Activated CD8-positive, alpha-beta T cell treated with anti-CD3 and anti-CD28 coated beads for 36 hours (primary cell): ENCODE measurements at regions not wholly inside any gene's neighbourhood (a gene's known extent, or its start where the extent isn't known, plus 50 kb on each side); places are given as distances from the start of the nearest gene placed in this dataset.

Experiments
- ATAC-seq: fragments of 200-7000 bp; cut with Tn5 transposase; one replicate; pipeline ENCODE4 v1.10.0; 2021; ENCODE audit warnings: mild to moderate bottlenecking, moderate library complexity
- CTCF ChIA-PET: fragments of 350-600 bp; sonication (Branson Sonifier 250); formaldehyde crosslinking; loops from one replicate; lab custom pipeline; 2021; ENCODE audit warnings: antibody characterized with exemption; lab: Charles Lee
- POLR2A ChIA-PET: fragments of 350-600 bp; sonication (Branson Sonifier 250); formaldehyde crosslinking; loops from one replicate; lab custom pipeline; 2021; ENCODE audit warnings: antibody characterized with exemption; lab: Charles Lee
- DNase-seq: peaks from one replicate; pipeline ENCODE4 v3.0.0-alpha.2; 2020
- H3K27ac Mint-ChIP-seq: one replicate; pipeline ENCODE4 v1.8.0; 2021; ENCODE audit warnings: mild to moderate bottlenecking, mixed read lengths
- H3K27me3 Mint-ChIP-seq: one replicate; pipeline ENCODE4 v1.8.0; 2021; ENCODE audit warnings: mixed read lengths
- H3K36me3 Mint-ChIP-seq: one replicate; pipeline ENCODE4 v1.8.0; 2021; ENCODE audit warnings: low read depth, mixed read lengths
- H3K4me1 Mint-ChIP-seq: one replicate; pipeline ENCODE4 v1.8.0; 2021; ENCODE audit warnings: low read depth, mixed read lengths
- H3K4me3 Mint-ChIP-seq: one replicate; pipeline ENCODE4 v1.8.0; 2021; ENCODE audit warnings: mild to moderate bottlenecking, moderate library complexity, mixed read lengths
- H3K9me3 Mint-ChIP-seq: one replicate; pipeline ENCODE4 v1.8.0; 2021; ENCODE audit warnings: mixed read lengths
- intact Hi-C: fragments of 100-400 bp; cut with micrococcal nuclease; formaldehyde crosslinking; loops from one replicate; pipeline ENCODE4 v1.10.0; 2022
- TF ChIP-seq, protein P1 (sequence below): fragments of 200-600 bp; IDR thresholded peaks from one replicate; pipeline ENCODE4 v1.8.0; 2022; ENCODE audit warnings: antibody characterized with exemption, mild to moderate bottlenecking

DNA sequence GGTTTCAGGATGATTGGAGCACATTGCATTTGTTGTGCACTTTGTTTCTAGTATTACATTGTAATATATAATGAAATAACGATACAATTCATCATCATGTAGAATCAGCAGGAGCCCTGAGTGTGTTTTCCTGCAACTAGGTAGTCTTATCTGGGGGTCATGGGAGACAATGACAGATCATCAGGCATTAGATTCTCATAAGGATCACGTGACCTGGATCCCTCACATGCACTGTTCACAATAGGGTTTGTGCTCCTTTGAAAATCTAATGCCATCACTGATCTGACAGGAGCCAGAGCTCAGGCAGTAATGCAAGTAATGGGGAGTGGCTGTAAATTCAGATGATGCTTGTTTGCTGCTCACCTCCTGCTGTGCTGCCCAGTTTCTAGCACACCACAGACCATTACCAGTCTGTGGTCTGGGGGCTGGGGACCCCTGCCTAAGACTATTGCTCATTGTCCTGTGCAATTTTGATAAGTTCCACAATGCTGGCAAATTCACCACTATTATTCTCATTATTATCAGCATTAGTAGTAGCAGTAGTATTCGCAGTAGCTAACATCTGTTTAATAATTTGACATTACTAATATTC is 428.7 kb upstream of the TNP1 start:
- POLR2A ChIA-PET: no interaction called here
- CTCF ChIA-PET: no interaction called here
- TF ChIP-seq, protein P1, sequence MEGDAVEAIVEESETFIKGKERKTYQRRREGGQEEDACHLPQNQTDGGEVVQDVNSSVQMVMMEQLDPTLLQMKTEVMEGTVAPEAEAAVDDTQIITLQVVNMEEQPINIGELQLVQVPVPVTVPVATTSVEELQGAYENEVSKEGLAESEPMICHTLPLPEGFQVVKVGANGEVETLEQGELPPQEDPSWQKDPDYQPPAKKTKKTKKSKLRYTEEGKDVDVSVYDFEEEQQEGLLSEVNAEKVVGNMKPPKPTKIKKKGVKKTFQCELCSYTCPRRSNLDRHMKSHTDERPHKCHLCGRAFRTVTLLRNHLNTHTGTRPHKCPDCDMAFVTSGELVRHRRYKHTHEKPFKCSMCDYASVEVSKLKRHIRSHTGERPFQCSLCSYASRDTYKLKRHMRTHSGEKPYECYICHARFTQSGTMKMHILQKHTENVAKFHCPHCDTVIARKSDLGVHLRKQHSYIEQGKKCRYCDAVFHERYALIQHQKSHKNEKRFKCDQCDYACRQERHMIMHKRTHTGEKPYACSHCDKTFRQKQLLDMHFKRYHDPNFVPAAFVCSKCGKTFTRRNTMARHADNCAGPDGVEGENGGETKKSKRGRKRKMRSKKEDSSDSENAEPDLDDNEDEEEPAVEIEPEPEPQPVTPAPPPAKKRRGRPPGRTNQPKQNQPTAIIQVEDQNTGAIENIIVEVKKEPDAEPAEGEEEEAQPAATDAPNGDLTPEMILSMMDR: no peak
- no peak for DNase-seq
- Mint-ChIP-seq H3K4me3 (no peak overlapping the region), H3K4me1 (no peaks in the 10 kb centered on the region), H3K27ac (no peak overlapping the region), H3K27me3 (no peaks in the 10 kb centered on the region), H3K36me3 (peaks cover 3% of the 10 kb centered on the region), H3K9me3 (no peaks in the 10 kb centered on the region)
- no peak for ATAC-seq
- intact Hi-C loops: no loop called here

DNA sequence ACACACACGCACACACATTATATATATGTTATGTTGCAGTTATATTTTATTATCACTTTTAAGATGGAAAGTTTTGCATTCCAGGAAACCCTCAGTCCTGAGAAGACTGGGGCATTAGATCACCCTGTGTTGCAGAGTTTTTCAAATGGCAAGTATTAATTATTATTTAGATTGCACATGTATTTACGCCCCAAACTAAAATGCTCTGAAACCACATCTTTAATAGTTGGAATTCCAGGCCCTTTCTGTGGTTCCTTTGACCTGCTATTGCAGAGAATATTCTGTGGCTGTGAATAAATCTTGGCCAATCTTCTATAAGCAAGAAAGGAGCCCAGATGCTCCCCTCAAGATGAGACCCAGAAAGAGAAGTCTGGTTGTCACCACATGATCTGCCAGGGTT is 427.0 kb upstream of the TNP1 start:
- Mint-ChIP-seq H3K4me1 (no peaks in the 10 kb centered on the region), H3K27me3 (no peaks in the 10 kb centered on the region), H3K9me3 (no peaks in the 10 kb centered on the region), H3K4me3 (no peak overlapping the region), H3K36me3 (peaks cover 3% of the 10 kb centered on the region), H3K27ac (no peak overlapping the region)
- TF ChIP-seq, protein P1: no peak
- ChIA-PET CTCF (no interaction called here), POLR2A (no interaction called here)
- intact Hi-C loops: no loop called here
- ATAC-seq (no peak), DNase-seq (no peak)

DNA sequence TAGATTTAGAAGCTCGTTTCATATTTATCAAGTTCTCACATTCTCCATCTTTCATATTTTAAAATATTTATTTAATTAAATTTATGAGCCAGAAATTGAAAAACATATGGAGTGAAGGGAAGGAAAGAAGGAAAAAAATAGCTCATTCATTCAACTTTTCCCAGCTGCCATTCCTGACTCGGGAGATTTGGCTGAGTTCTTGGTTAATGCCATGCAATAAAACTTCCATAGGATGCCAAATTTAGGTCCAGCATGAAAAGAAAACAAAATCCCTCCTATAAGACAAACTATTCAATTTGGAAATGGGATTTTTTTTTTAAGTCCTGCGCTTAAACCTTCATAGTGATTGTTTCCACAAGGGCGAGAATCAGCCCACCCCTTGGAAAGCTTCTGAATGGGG is 426.1 kb upstream of the TNP1 start:
- Mint-ChIP-seq H3K4me3 (no peak overlapping the region), H3K4me1 (no peaks in the 10 kb centered on the region), H3K36me3 (peaks cover 3% of the 10 kb centered on the region), H3K27ac (no peak overlapping the region), H3K9me3 (no peaks in the 10 kb centered on the region), H3K27me3 (no peaks in the 10 kb centered on the region)
- no peak for DNase-seq
- TF ChIP-seq, protein P1: no peak
- ChIA-PET CTCF (no interaction called here), POLR2A (no interaction called here)
- intact Hi-C loops: no loop called here
- ATAC-seq: no peak

DNA sequence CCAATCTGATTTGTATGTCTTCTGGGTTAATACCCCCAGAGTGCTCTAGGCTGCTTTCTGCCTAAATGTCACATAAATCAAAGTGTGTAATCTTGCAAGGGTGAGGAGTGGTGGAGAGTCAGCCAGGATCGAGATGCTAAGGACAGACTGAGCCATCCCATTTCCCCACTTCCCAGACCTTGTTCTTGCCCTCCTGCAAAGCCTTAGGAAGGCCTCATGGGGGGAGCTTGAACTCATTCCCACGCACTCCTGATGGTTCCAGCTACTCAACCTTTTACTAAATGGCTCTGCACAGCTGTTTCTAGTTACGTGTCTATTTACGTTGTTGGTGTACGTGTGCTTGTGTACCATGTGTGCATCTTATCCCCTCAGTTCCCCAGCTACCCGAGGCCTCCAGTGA is 423.6 kb upstream of the TNP1 start:
- Mint-ChIP-seq H3K4me1 (no peaks in the 10 kb centered on the region), H3K4me3 (no peak overlapping the region), H3K36me3 (peaks cover 3% of the 10 kb centered on the region), H3K27me3 (no peaks in the 10 kb centered on the region), H3K9me3 (no peaks in the 10 kb centered on the region), H3K27ac (no peak overlapping the region)
- no peak for ATAC-seq
- no peak for DNase-seq
- ChIA-PET POLR2A (no interaction called here), CTCF (no interaction called here)
- TF ChIP-seq, protein P1: no peak
- intact Hi-C loops: no loop called here

DNA sequence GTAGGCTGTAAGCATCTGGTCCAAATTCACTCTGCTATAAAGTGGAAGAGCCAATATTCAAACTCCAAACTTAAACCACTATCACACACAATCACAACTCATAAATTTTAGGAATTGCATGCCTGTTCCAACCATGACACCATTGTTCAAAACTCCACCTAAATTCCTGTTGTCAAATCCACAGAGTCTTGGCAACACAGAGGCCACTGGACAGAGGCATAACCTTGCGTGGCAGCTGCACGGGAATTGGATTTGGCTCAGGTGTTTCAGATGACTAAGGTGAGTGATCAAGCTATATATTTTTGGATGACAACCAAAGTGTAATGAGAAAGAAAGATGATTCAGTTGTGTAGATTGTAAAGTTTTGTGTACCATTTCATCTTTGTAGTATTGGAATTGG is 422.7 kb upstream of the TNP1 start:
- intact Hi-C loops: no loop called here
- Mint-ChIP-seq H3K4me3 (no peak overlapping the region), H3K27ac (no peak overlapping the region), H3K4me1 (no peaks in the 10 kb centered on the region), H3K9me3 (no peaks in the 10 kb centered on the region), H3K36me3 (no peaks in the 10 kb centered on the region), H3K27me3 (no peaks in the 10 kb centered on the region)
- ChIA-PET POLR2A (no interaction called here), CTCF (no interaction called here)
- DNase-seq (no peak), ATAC-seq (no peak)
- TF ChIP-seq, protein P1: no peak
